H1 (cell line): ENCODE measurements at regions not wholly inside any gene's neighbourhood (a gene's known extent, or its start where the extent isn't known, plus 50 kb on each side); places are given as distances from the start of the nearest gene placed in this dataset.

Experiments
- CTCF ChIA-PET: fragments of 300-600 bp; sonication (Branson Sonifier 250); formaldehyde crosslinking; loops from one replicate; lab custom pipeline; 2021; ENCODE audit not compliant: partially characterized antibody; lab: Charles Lee
- POLR2A ChIA-PET: fragments of 300-600 bp; sonication (Branson Sonifier 250); formaldehyde crosslinking; loops from one replicate; lab custom pipeline; 2021; ENCODE audit warnings: inconsistent platforms; ENCODE audit not compliant: partially characterized antibody; lab: Charles Lee
- DNase-seq, 2 experiments: peaks; one replicate each; pipeline versions ENCODE4 v3.0.0 to v3.0.0-alpha.2; 2010 to 2022; ENCODE audit warnings: low spot score in 2 of 2, low read depth in 1 of 2, mixed read lengths in 1 of 2
- FAIRE-seq: peaks from 2 replicates; lab custom pipeline; 2011; peaks lifted over from hg19 to GRCh38; lab: Jason Lieb, UNC
- H2AFZ ChIP-seq: 2 replicates; pipeline ENCODE4 v1.8.1; 2012; ENCODE audit warnings: low read length, inconsistent platforms
- H2AK5ac ChIP-seq: 2 replicates; pipeline ENCODE4 v1.6.1; 2013; ENCODE audit warnings: low read depth, low read length
- H2BK120ac ChIP-seq: replicated peaks from 2 replicates; pipeline ENCODE3; 2013; ENCODE audit warnings: low read depth, low read length, inconsistent platforms
- H2BK12ac ChIP-seq: 2 replicates; pipeline ENCODE4 v1.6.1; 2013; ENCODE audit warnings: low read depth, low read length
- H2BK15ac ChIP-seq: 2 replicates; pipeline ENCODE4 v1.6.1; 2013; ENCODE audit warnings: low read length
- H2BK20ac ChIP-seq: 2 replicates; pipeline ENCODE4 v1.6.1; 2013; ENCODE audit warnings: low read length
- H2BK5ac ChIP-seq: 2 replicates; pipeline ENCODE4 v1.6.1; 2013; ENCODE audit warnings: low read depth, low read length
- H3K14ac ChIP-seq: 2 replicates; pipeline ENCODE4 v1.6.1; 2013; ENCODE audit warnings: inconsistent platforms; ENCODE audit not compliant: insufficient read length
- H3K18ac ChIP-seq: 2 replicates; pipeline ENCODE4 v1.6.1; 2013; ENCODE audit warnings: low read length; ENCODE audit errors: extremely low read depth
- H3K23ac ChIP-seq: 2 replicates; pipeline ENCODE4 v1.6.1; 2013; ENCODE audit warnings: inconsistent platforms; ENCODE audit not compliant: insufficient read length
- H3K23me2 ChIP-seq: 2 replicates; pipeline ENCODE4 v1.6.1; 2013; ENCODE audit warnings: low read depth, low read length
- H3K27ac ChIP-seq: 2 replicates; pipeline ENCODE4 v1.6.1; 2011; ENCODE audit warnings: low read depth, low read length, inconsistent platforms
- H3K27me3 ChIP-seq, 4 experiments: replicated peaks in 1 of 4; 1 replicate in 1 of 4; 2 replicates in 3 of 4; pipeline versions ENCODE4 v1.6.1 to v1.8.1; 2011 to 2013; ENCODE audit warnings: low read length in 3 of 4, mild to moderate bottlenecking in 3 of 4, inconsistent platforms in 2 of 4, mixed read lengths in 2 of 4, moderate library complexity in 1 of 4; ENCODE audit not compliant: control insufficient read depth in 3 of 4, insufficient read depth in 3 of 4; ENCODE audit errors: extremely low read depth in 1 of 4
- H3K36me3 ChIP-seq, 4 experiments: 2 replicates each; pipeline versions ENCODE4 v1.6.1 to v1.8.1; 2011 to 2013; ENCODE audit warnings: mild to moderate bottlenecking in 4 of 4, low read length in 3 of 4, moderate library complexity in 2 of 4, control low read depth in 1 of 4, inconsistent platforms in 1 of 4; ENCODE audit not compliant: insufficient read depth in 4 of 4, control insufficient read depth in 2 of 4
- H3K4ac ChIP-seq: replicated peaks from 2 replicates; pipeline ENCODE3; 2013; ENCODE audit warnings: low read length, low read depth, mixed read lengths, inconsistent platforms; ENCODE audit not compliant: insufficient read length
- H3K4me1 ChIP-seq, 4 experiments: replicated peaks in 1 of 4; 1 replicate in 1 of 4; 2 replicates in 3 of 4; pipeline versions ENCODE4 v1.6.1 to v1.8.1; 2011 to 2013; ENCODE audit warnings: low read length in 3 of 4, inconsistent platforms in 2 of 4, mixed read lengths in 1 of 4; ENCODE audit not compliant: insufficient read depth in 4 of 4, control insufficient read depth in 3 of 4
- H3K4me2 ChIP-seq, 2 experiments: 2 replicates each; pipeline versions ENCODE4 v1.6.1 to v1.8.1; 2011 to 2013; ENCODE audit warnings: low read depth in 2 of 2, low read length in 2 of 2, control low read depth in 1 of 2, inconsistent platforms in 1 of 2, mild to moderate bottlenecking in 1 of 2; ENCODE audit not compliant: insufficient read depth in 1 of 2
- H3K4me3 ChIP-seq, 4 experiments: fragments of 200-600, 300-600 bp in 1 of 4; sonication (generic), shearing (Covaris generic), sonication (Bioruptor Twin) in 1 of 4; 2 replicates each; pipeline versions ENCODE4 v1.5.1 to v1.8.1; 2011 to 2016; ENCODE audit warnings: low read length in 4 of 4, low read depth in 3 of 4, control low read depth in 2 of 4, inconsistent platforms in 2 of 4, mild to moderate bottlenecking in 2 of 4, mixed read lengths in 1 of 4, moderate library complexity in 1 of 4; ENCODE audit not compliant: insufficient read depth in 2 of 4; ENCODE audit errors: extremely low read depth in 1 of 4
- H3K56ac ChIP-seq: replicated peaks from 2 replicates; pipeline ENCODE3; 2013; ENCODE audit warnings: low read depth, mild to moderate bottlenecking, mixed read lengths, low read length, inconsistent platforms; ENCODE audit not compliant: insufficient read length
- H3K79me1 ChIP-seq: 2 replicates; pipeline ENCODE4 v1.6.1; 2013; ENCODE audit warnings: low read depth, low read length, control low read depth
- H3K79me2 ChIP-seq, 2 experiments: 2 replicates each; pipeline versions ENCODE4 v1.6.1 to v1.8.1; 2012 to 2013; ENCODE audit warnings: low read length in 2 of 2, mild to moderate bottlenecking in 2 of 2, inconsistent platforms in 1 of 2; ENCODE audit not compliant: insufficient read depth in 2 of 2, control insufficient read depth in 1 of 2
- H3K9ac ChIP-seq, 4 experiments: replicated peaks in 1 of 4; 1 replicate in 1 of 4; 2 replicates in 3 of 4; pipeline versions ENCODE4 v1.6.1 to v1.8.1; 2011 to 2013; ENCODE audit warnings: low read depth in 3 of 4, low read length in 3 of 4, control low read depth in 2 of 4, mild to moderate bottlenecking in 2 of 4, moderate library complexity in 2 of 4, inconsistent platforms in 1 of 4; ENCODE audit errors: extremely low read depth in 1 of 4
- H3K9me3 ChIP-seq, 2 experiments: 2 replicates each; pipeline versions ENCODE4 v1.6.1 to v1.8.1; 2012 to 2013; ENCODE audit warnings: mild to moderate bottlenecking in 2 of 2, moderate library complexity in 2 of 2, control low read depth in 1 of 2, inconsistent platforms in 1 of 2, low read depth in 1 of 2, low read length in 1 of 2, mixed read lengths in 1 of 2; ENCODE audit not compliant: insufficient read depth in 2 of 2
- H4K20me1 ChIP-seq, 2 experiments: replicated peaks in 1 of 2; 2 replicates each; pipeline versions ENCODE3 to v1.8.1; 2011 to 2013; ENCODE audit warnings: inconsistent platforms in 2 of 2, low read length in 2 of 2, mild to moderate bottlenecking in 1 of 2; ENCODE audit not compliant: insufficient read depth in 2 of 2, control insufficient read depth in 1 of 2
- H4K5ac ChIP-seq: 2 replicates; pipeline ENCODE4 v1.6.1; 2013; ENCODE audit warnings: low read length, low read depth, mixed read lengths, inconsistent platforms; ENCODE audit not compliant: insufficient read length
- H4K8ac ChIP-seq: 2 replicates; pipeline ENCODE4 v1.8.0; 2013; ENCODE audit warnings: mild to moderate bottlenecking, moderate library complexity, low read length, inconsistent platforms; ENCODE audit not compliant: insufficient read depth; ENCODE audit errors: extremely low read depth
- H4K91ac ChIP-seq: replicated peaks from 2 replicates; pipeline ENCODE3; 2013; ENCODE audit warnings: low read length, mixed read lengths, inconsistent platforms; ENCODE audit not compliant: insufficient read length
- ASH2L ChIP-seq: fragments of 200-600, 300-600 bp; sonication (generic); IDR thresholded peaks from one replicate; pipeline ENCODE4 v1.7.1; 2017; ENCODE audit warnings: low read length
- CHD1 ChIP-seq: IDR thresholded peaks from 2 replicates; pipeline ENCODE4 v1.6.1; 2012; ENCODE audit warnings: low read depth, low read length, improper control_type of control experiment
- CREB1 ChIP-seq: IDR thresholded peaks from 2 replicates; pipeline ENCODE4 v1.6.1; 2012; ENCODE audit warnings: inconsistent platforms
- GABPA ChIP-seq: IDR thresholded peaks from 2 replicates; pipeline ENCODE4 v1.6.1; 2011; ENCODE audit warnings: mild to moderate bottlenecking, low read length, moderate library complexity, borderline replicate concordance; ENCODE audit not compliant: insufficient read depth
- GTF2F1 ChIP-seq: IDR thresholded peaks from 2 replicates; pipeline ENCODE4 v1.6.1; 2012; ENCODE audit warnings: low read depth, low read length, improper control_type of control experiment, borderline replicate concordance
- HDAC2 ChIP-seq, 2 experiments: fragments of 300-600 bp in 1 of 2; sonication (generic) in 1 of 2; IDR thresholded peaks; 2 replicates each; pipeline ENCODE4 v1.6.1; 2011 to 2012; ENCODE audit warnings: low read depth in 2 of 2, low read length in 2 of 2, mild to moderate bottlenecking in 2 of 2, moderate library complexity in 2 of 2, borderline replicate concordance in 1 of 2, inconsistent platforms in 1 of 2
- HDAC6 ChIP-seq: IDR thresholded peaks from one replicate; pipeline ENCODE4 v1.7.1; 2012; ENCODE audit warnings: low read depth, mild to moderate bottlenecking, inconsistent platforms, low read length, moderate library complexity
- JUN ChIP-seq: IDR thresholded peaks from 2 replicates; pipeline ENCODE4 v1.6.1; 2011; ENCODE audit warnings: low read depth, mild to moderate bottlenecking, improper control_type of control experiment, low read length
- MAFK ChIP-seq: IDR thresholded peaks from 2 replicates; pipeline ENCODE4 v1.6.1; 2012; ENCODE audit warnings: low read depth, mild to moderate bottlenecking, improper control_type of control experiment, low read length
- PHF8 ChIP-seq: fragments of 200-600 bp; sonication (generic); conservative IDR thresholded peaks from 2 replicates; pipeline ENCODE4 v1.7.1; 2012; ENCODE audit warnings: low read depth, mild to moderate bottlenecking, inconsistent platforms, low read length, moderate library complexity
- POLR2A ChIP-seq, 2 experiments: IDR thresholded peaks; 1 replicate in 1 of 2; 2 replicates in 1 of 2; pipeline ENCODE4 v1.6.1; 2011; ENCODE audit warnings: low read depth in 2 of 2, low read length in 2 of 2, mild to moderate bottlenecking in 2 of 2; ENCODE audit errors: control extremely low read depth in 1 of 2
- POLR2AphosphoS5 ChIP-seq: IDR thresholded peaks from 2 replicates; pipeline ENCODE4 v1.6.1; 2011; ENCODE audit warnings: low read depth, low read length
- RXRA ChIP-seq: IDR thresholded peaks from 2 replicates; pipeline ENCODE4 v1.6.1; 2011; ENCODE audit warnings: low read depth, mild to moderate bottlenecking, low read length, moderate library complexity; ENCODE audit not compliant: insufficient read depth
- SIN3A ChIP-seq, 2 experiments: IDR thresholded peaks in 1 of 2; conservative IDR thresholded peaks in 1 of 2; 2 replicates each; pipeline ENCODE4 v1.6.1; 2011 to 2012; ENCODE audit warnings: low read length in 2 of 2, improper control_type of control experiment in 1 of 2, low read depth in 1 of 2, mild to moderate bottlenecking in 1 of 2
- SP4 ChIP-seq: IDR thresholded peaks from 2 replicates; pipeline ENCODE4 v1.6.1; 2012; ENCODE audit warnings: low read length, inconsistent platforms
- TBP ChIP-seq: IDR thresholded peaks from 2 replicates; pipeline ENCODE4 v1.6.1; 2011; ENCODE audit warnings: low read depth, low read length, improper control_type of control experiment
- WGBS, 2 experiments: shearing (Covaris generic) in 1 of 2; methylation state at CpG; one replicate each; pipeline versions ENCODE4 v1.1.6 to v1.1.7; 2013 to 2015; ENCODE audit warnings: low lambda C conversion rate in 2 of 2, mixed read lengths in 2 of 2, inconsistent platforms in 1 of 2, low coverage in 1 of 2, missing lambda C conversion rate in 1 of 2; ENCODE audit not compliant: insufficient replicate concordance in 2 of 2, insufficient coverage in 1 of 2, insufficient read length in 1 of 2; ENCODE audit errors: extremely low coverage in 1 of 2, missing lambda C conversion rate in 1 of 2; 5-methylcytosine and 5-hydroxymethylcytosine counted together

- Histone ChIP-seq H2BK15ac (no peak overlapping the region), H2BK120ac (no peak overlapping the region), H3K23ac (no peak overlapping the region), H3K14ac (no peak overlapping the region), H2BK12ac (no peak overlapping the region), H3K4ac (no peak overlapping the region), H2AK5ac (no peak overlapping the region), H3K9ac (no peak overlapping the region), H4K8ac (no peak overlapping the region), H4K20me1 (no peaks in the 10 kb centered on the region), H3K4me3 (no peak overlapping the region), H2BK20ac (no peak overlapping the region), H2AFZ (no peak overlapping the region), H3K56ac (no peak overlapping the region), H3K27me3 (no peaks in the 10 kb centered on the region), H3K36me3 (no peaks in the 10 kb centered on the region), H2BK5ac (no peak overlapping the region), H3K79me2 (no peaks in the 10 kb centered on the region), H3K23me2 (no peaks in the 10 kb centered on the region; the same call in 1 of the 2 replicates), H4K91ac (no peak overlapping the region), H3K27ac (no peak overlapping the region), H3K4me2 (no peak overlapping the region), H3K4me1 (peaks cover 0 to 4% (median under 1%) of the 10 kb centered on the region in 4 experiments; a peak in 3 of 7 replicates), H3K9me3 (no peaks in the 10 kb centered on the region), H3K18ac (no peak overlapping the region), H3K79me1 (no peaks in the 10 kb centered on the region), H4K5ac (no peak overlapping the region)
- 81% methylated on average over 1 of the region's 1 CpG; no CpG with 5 or more reads in 1 of the 2 experiments for WGBS, 2 experiments
- no peak for FAIRE-seq
- DNase-seq = no peak
- POLR2A ChIA-PET = interaction anchor here (1.3 kb wide), 1 partner anchor 9 kb away, joined by 3 read pairs; no protein-coding TSS in a partner anchor
- CTCF ChIA-PET = interaction anchor here (0.6 to 1.2 kb wide), 5 partner anchors 10 to 580 kb away, joined by 3 to 6 read pairs (median 3); no protein-coding TSS in a partner anchor
- no peak for TF ChIP-seq SP4
- TF ChIP-seq ASH2L = no peak
- no peak for TF ChIP-seq CREB1
- no peak for TF ChIP-seq HDAC6
- no peak for TF ChIP-seq HDAC2 (IDR thresholded peaks at IDR 0.05; ENCODE audit: borderline replicate concordance in 1 of 2, low read depth in 2 of 2, low read length in 2 of 2)
- TF ChIP-seq SIN3A (conservative IDR thresholded peaks at IDR 0.05 in 1 of 2, IDR thresholded peaks at IDR 0.05 in 1 of 2; ENCODE audit: low read depth in 1 of 2, low read length in 2 of 2) = no peak
- no peak for TF ChIP-seq PHF8
- TF ChIP-seq GABPA = no peak
- no peak for TF ChIP-seq POLR2AphosphoS5
- no peak for TF ChIP-seq GTF2F1
- TF ChIP-seq CHD1 = no peak
- TF ChIP-seq JUN = no peak
- no peak for TF ChIP-seq MAFK
- TF ChIP-seq RXRA = no peak
- no peak for TF ChIP-seq POLR2A (IDR thresholded peaks at IDR 0.05; ENCODE audit: control extremely low read depth in 1 of 2, low read depth in 2 of 2, low read length in 2 of 2)
- TF ChIP-seq TBP = no peak
Observed at GRCh38 chr6:14671937-14672336, 554.4 kb downstream of the CD83 start.
